NCI-H1930 (cell line): ENCODE measurements at regions not wholly inside any gene's neighbourhood (a gene's known extent, or its start where the extent isn't known, plus 50 kb on each side); places are given as distances from the start of the nearest gene placed in this dataset.
"Not testable (repeated sequence)": the region's sequence is repeated elsewhere in the genome, so short reads cannot be mapped to it uniquely, and the experiment has no call there.

Experiments used
- DNase-seq, 2 experiments: peaks; one replicate each; lab custom pipeline; 2025; lab: John Stamatoyannopoulos, UW

DNA sequence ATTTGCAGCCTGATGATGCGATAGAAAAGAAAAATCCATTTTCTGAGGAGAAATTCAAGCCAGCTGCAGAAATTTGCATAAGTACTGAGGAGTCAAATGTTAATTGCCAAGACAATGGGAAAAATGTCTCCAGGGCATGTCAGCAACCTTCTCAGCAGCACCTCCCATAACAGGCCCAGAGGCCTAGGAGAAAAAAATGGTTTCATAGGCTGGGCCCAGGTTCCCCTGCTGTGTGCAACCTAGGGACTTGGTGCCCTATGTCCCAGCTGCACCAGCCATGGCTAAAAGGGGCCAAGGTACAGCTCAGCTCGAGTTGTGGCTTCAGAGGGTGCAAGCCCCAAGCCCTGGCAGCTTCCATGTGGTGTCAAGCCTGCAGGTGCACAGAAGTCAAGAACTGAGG is 144.8 kb upstream of the PRKD1 start:
- not testable (repeated sequence) for DNase-seq

DNA sequence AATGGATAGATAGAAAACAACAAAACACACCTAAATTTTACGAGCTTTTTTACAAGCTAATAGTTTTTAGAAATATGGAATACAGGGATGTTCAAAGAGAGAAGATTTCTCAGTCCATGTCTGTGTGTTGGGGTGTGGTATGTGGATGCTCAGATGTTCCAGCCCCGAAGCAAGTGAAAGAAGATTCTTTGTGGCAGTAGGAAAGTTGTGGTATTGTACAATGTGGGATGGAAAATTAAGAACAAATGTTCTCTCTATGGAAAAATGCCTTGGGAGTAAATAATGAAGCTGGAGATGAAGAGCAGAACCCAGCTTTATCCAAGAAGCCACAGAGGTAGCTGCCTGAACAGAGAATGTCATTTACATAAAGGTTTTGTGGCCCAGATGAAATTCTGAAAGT is 150.3 kb upstream of the PRKD1 start:
- DNase-seq, result no peak

DNA sequence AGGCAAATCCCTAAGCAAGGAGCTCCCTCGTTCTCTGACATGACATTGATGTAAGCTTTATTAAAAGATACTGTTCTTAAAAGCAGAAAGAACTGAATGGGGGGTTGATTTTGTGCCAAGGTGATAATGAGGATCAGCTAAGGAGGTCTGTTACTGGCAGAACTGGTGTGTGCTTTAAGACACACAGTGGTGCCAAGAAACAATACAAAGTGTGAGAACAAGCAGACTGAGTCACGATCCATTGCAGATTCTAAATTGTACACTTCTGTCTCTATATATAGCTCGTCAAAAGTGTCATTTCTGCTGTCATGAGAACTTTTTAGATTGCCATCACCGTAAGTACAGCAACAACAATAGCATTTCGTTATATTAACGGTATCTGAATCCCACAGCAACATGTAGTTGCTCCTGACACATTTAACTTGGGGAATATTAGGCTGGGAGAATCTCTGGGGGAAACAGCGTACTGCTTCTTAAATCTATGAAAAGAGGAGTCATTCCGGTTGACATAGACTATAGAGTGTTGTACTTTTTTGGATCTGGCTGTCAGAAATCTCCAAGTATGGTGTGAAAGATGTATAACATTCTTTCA is 151.3 kb upstream of the PRKD1 start:
- DNase-seq, result no peak

DNA sequence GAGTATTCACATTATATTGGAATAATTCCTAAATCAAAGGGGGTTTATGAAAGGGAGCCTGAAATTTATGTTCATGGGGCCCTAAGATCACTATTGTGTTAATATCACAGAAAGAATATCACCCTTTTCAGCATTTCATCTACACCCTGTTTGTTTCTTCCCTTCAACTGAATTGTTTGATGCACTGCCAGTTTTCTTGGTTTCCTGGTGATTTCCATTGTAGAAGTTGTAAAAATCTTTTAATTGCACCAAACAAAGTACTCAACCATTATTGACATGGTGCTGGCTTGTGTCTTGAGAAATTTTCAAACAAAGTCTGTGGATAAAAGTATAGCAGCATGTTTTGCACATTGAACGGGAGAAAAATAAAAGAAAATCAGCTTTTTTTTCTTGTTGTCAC is 154.8 kb upstream of the PRKD1 start:
- no peak for DNase-seq

DNA sequence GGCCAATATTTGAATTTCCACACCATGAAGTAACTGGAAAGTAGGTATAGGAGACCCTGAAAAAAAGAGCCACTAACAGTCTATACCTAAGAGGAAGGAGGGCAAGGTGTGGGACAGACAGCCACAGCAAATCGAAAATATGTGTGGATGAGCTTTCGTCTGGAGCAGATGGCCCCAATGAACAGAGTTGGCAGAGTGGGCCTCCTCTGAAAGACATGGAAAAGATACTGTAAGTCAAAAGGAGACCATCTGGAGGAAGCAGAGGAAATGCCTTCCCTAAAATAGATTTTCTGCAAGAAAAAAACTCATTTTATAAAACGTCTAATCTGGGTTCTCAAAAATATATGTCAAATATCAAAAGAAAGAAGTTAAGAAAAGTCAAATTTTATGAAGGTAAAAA is 157.2 kb upstream of the PRKD1 start:
- DNase-seq, result no peak

DNA sequence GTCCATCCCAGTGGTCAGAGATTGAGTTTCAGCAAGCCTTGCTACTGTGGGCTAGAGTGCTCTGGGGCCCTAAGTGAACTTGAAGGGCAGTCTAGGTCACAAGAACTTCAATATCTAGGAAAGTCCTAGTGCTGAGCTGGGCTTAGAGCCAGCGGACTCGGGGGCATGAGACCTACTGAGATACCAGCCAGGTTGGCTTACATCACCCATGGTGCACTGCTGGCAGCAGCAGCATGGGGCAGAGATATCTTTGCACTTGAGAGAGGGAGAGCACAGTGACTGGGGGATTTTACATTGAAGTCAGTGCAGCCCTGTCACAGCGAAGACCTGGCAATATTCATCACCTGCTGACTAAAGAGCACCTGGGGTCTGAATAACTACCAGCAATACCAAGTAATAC is 158.3 kb upstream of the PRKD1 start:
- DNase-seq, result no peak

DNA sequence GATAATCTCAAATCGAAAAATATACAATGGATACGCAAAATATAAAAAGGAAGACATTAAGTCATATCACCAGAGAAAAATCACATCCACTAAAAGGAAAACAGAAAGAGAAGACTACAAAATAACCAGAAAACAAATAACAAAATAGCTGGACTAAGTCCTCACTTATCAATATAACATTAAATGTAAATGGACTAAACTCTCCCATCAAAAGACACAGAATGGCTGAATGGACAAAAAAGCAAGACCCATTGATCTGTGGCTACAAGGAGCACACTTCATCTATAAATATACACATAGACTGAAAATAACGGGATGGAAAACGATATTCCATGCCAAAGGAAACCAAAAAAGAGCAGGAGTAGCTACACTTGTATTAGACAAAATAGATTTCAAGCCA is 161.0 kb upstream of the PRKD1 start:
- no peak for DNase-seq

DNA sequence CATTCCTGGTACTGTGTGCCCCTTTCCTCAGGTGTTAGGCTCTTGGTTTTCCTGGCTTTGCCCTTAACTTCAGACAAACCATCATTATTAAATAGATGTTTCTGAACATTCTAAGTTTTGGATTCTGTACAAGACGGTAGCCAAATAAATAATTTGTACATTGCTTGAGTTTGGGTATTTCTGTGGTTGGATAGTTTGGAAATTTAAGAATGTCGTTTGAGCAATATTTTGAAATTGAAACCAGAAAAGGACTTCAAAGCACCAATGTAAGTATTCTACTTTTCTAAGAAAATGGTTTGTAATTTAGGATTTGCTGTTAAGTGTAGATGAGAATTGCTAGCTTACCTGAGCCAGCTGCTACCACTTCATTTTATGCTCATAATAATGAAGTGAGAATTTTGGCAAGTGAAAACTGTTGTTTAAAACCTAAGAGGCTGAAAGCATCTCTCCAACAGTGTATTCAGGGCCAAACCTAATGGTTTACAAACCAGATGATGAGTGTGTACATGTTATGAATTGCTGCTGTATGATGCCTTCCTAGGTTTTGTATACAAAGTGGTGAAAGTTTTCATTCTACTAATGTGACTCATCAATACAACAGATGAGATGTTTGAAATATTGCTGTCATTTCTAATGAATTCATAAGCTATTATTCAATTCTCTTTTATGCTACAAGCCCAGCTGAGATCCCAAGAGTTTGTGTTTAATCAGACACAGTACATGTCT is 181.5 kb upstream of the PRKD1 start:
- DNase-seq, result no peak

DNA sequence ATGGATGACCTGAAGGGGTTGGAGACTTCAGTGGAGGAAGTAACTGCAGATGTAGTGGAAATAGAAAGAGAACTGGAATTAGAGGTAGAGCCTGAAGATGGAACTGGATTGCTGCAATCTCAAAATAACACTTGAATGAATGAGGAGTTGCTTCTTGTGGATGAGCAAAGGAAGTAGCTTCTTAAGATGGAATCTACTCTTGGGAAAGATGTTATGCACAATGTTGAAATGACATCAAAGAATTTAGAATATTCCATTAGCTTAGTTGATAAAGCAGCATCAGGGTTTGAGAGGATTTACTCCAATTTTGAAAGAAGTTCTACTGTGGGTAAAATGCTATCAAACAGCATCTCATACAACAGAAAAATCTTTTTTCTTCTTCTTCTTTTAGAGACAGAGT is 186.4 kb upstream of the PRKD1 start:
- no peak for DNase-seq

DNA sequence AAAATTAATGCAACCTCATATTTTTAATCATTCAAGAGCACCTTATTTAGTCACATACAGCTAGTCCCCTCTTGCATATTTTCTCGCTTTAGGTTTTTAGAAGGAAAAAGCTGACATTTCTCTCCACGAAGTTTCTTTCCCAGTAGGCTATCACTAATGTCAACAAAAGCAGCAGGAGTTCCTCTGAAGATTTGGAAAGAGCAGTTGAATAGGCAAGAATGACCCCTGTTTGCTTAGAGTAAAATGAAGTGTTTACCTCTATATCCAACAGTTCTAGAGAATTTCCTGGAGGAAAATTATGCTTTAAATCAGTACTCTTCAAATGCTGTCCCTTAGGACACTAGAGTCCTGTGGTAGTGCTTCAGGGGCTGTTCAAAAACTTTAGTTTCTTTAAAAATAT is 188.1 kb upstream of the PRKD1 start:
- no peak for DNase-seq

DNA sequence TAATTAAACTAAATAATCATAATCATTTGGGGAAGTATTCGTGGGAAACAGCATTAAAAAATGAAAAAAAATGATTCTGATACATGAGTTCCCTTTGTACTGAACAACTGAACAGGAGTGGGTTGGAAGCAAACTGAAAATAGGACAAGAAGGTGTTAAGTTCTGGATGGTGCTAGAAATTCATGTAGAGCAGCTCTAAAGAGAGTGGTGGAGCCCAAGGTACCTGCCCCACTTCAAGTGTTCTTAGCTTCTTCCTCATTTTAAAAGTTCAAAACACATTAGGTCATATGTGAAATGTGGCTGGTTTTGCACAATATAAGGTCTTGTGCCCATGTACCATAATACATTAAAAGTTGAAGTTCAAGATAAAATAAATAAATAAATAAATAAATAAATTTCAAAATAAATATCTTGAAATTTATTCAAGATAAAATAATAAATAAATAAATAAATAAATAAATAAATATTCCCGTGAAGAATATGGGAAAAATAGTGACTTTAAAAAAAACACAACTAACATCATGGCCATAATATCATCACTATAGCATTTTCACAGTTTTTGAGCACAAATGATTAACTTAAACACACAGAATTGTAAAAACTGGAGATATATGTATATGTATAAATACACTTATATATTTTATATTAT is 191.5 kb upstream of the PRKD1 start:
- DNase-seq, result no peak

DNA sequence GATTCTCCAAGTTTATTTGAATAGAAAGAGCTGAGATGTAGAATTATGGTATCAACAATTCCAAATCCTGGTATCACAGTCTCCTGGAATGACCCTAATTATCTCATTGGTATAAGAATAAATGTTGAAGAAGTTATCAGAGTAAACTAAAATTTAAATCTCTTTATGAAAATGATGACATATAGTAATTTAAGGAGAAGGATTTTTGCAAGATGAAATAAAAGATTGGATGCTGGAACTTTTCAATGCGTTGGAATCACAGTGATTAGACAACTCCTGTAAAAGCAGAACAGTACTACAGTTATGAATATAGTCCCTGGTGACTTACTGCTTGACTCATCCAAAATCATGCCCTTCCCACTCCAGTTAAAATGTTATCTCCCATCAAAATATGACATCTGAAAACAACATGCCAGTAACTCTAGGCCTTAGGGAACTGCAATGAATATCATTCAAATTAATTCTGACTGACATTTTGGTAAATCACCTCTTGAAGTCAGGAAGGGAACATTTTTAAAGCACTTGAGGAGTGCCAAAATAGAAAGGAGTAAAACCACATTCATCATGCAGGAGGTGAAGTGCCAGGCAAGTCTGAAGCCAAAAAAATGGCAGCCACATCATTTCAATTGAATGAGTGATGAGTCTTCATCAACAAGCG is 197.8 kb upstream of the PRKD1 start:
- no peak for DNase-seq

DNA sequence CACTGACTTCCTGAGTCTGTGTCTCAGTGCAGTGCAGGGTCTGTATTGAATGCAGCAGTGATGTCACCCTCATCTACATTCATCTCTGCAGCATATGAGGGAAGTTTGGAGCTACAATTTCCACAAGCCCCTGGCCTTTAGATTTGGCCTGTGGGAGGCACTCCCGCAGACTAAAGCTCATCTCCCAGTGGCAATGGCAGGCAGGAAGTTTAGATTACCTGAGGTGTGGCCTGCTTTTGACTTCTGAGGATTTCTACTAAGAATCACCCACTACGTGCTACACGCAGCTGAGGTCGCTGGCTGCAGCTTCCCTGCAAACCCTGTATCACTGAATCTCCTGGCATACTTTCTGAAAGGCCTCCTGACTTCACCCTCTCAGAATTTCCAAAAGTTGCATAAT is 202.2 kb upstream of the PRKD1 start:
- no peak for DNase-seq

DNA sequence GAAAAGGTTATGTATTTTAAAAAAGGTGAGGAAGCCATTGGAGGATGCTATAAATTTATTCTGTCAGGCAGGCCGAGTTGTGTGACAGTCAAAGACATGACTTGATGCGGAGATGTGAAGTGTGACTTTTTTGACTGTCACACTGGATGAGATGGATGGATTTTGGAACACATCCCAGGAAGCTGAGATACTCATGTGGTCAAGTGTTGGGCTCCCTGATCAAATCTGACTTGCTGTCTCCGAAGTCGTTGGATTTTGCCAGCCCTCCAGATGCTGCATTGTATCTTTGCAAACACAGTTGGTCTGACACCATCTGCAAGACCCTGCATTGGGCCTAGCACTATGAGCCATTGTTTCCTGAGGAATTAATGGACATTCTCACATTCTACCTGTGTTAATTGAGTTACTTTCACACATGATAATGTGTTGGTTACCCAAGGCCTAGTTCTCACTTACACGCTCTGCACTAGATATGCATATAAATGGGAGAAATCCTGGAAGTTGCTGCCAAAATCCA is 204.0 kb upstream of the PRKD1 start:
- no peak for DNase-seq

DNA sequence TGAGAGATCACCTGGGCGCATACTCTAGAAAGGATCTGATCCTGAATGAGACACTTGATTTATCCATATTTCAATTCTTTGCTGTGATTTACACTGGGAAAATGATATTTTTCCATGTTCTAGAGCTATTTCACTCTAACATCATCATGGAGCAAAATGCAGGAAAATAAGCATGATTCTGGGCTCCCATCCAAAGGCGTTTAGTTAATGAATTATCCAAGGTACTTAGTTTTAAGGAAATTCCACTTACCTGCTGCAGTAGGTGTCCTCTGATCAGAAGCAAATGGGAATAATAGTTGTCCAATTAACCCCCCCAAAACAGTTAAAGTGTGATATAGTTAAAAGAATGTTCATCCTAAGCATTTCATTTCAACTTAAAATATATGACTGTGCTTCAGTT is 204.5 kb upstream of the PRKD1 start:
- no peak for DNase-seq

DNA sequence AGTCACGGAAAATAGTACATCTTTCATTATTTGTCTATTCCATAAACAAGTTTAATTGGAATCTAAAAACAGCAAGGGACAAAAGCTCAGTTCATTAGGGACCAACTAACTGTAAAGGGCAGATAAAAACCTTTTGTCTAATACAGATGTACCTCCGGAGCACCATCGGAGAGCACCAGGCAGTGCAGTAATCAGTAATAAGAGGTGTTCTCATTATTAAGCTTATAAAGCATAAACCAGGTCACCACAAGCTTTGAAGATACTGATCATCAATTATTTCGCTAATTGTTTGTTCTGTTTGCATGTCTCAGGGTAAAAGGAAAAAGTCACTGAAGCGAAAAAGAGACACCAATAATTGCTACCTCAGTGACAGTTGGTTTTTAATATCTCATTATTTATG is 207.3 kb upstream of the PRKD1 start:
- DNase-seq, result no peak

DNA sequence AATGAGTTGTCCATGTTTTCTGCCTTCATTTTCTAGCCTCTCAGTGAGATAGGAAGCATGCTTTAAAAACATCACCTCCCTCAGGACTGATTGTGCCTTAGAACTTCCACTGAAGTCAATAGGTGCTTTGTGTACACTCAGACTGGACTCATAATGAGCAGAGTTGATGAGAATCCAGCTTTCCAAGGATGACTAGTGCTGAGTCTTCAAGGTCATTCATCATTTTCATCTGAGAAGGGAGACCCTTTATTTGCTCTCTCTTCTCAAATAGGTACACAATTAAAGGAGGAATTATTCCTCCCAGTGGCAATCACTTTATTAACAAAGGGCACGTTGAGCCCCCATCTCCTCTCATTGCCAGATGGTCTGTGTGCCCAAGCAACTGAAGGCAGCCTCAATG is 210.9 kb upstream of the PRKD1 start:
- peak in 1 of 2 experiments; percentile 10 for DNase-seq

DNA sequence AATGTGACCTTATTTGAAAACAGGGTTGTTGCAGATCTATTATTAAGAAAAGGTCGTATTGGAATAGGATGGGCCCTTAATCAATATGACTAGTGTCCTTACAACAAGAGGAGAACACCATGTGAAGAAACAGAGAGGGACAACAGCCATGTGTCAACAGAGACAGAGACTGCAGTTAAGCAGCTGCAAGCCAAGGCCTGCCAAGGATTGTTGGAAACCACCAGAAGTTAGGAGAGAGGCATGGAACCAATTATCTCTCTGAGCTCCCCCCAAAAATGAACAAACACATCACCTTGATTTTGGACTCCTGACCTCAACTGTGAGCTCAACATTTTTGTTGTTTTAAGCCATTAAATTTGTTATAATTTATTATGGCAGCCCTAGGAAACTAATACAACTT is 214.6 kb upstream of the PRKD1 start:
- DNase-seq, result no peak

DNA sequence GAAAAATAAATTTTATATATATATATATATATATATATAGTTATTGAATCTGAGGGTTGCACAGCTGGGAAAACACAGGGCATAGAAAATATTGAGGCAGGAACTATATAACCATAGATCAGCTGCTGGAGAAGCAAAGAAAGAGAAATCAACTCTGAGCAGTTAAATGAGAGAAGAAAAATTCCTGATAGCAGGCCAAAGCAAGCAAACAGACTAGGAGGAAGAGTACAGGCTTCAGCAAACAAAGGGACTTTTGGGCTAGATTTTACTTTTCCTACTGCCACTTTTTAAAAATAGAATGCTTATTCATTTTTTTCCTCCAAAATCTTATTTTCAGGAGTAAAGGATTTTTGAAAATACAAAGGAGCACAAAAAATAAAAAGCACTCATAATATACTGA is 216.0 kb upstream of the PRKD1 start:
- no peak for DNase-seq

DNA sequence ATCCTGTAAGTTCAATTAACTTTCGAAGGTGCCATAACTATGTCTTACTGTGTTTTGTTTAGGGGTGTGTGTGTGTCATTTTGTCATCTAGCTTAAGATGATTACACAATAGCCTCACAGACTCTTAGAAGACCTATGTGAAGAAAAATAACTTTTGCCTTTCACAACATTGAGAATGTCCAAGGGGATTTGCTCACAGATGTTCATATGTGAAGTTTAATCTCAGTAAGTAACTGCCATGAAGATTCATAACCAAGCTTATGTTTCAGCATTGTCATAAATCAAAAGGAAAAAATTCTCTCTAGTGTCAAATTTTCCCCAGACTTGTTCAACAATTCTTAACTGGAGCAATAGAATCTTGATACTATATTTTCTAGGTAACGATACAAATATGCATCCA is 226.1 kb upstream of the PRKD1 start:
- no peak for DNase-seq

DNA sequence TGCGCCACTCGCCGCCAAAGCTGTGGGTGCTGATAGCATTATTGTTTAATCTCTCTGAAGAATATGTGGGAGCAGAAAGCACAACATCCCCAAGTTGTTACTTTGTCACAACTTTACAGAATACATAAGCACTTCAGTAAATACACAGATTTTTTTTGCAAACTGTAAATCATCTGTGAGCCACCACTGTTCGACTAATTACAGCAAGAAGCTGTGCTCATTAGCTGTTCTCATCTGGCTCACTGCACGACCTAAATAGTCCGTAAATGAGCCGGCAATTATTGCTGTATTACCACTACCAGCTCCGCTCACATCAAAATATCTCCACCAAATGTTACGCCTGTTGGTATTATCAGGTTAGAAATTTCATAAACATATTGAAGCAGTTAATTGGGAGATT is 228.9 kb upstream of the PRKD1 start:
- DNase-seq, result no peak

DNA sequence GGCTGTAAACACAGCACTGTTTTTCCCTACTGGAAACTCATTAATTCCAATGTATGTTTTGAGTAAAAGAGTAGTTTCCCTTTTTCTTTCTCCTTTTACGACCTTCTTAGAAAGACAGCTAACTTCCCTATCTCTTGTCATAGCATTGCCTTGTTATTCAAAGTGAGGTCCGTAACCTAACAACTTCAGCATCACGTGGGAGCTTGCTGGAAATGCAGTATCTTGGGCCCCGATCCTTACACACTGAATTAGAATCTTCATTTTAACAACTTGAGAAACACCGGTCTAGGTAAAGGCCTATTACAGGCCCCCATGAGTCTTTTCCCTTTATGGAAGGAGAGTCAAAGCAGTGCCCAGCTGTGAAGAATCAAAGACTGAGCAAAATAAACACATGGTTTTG is 230.7 kb upstream of the PRKD1 start:
- DNase-seq, result no peak

DNA sequence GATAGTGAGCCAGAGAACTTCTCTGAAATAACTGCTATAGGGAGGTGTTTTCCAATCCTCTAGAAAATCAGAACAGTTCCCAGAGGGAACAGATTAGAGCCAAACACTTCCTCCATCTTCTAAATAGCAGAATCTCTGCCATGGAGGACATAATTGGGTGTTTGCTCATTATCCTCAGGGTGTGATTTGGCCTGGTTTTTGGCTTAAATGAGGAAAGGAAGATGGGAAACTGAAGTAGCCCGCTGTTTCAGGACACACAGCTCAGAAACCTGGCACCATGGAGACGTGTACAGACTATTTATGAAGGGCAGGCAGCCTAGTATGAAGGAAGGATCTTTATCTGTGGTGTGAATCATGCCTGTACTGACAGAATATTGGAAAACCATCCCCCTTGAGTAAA is 231.7 kb upstream of the PRKD1 start:
- no peak for DNase-seq
